HG02623 (cell line): ENCODE measurements at regions not wholly inside any gene's neighbourhood (a gene's known extent, or its start where the extent isn't known, plus 50 kb on each side); places are given as distances from the start of the nearest gene placed in this dataset.
A peak's percentile ranks its signal among the peaks of the same experiment; 100 is the strongest.

ENCODE experiments used
- ATAC-seq: cut with Tn5 transposase; IDR thresholded peaks from one replicate; pipeline ENCODE4 v1.9.1; 2021; ENCODE audit warnings: moderate library complexity; ENCODE audit not compliant: unreplicated experiment

DNA sequence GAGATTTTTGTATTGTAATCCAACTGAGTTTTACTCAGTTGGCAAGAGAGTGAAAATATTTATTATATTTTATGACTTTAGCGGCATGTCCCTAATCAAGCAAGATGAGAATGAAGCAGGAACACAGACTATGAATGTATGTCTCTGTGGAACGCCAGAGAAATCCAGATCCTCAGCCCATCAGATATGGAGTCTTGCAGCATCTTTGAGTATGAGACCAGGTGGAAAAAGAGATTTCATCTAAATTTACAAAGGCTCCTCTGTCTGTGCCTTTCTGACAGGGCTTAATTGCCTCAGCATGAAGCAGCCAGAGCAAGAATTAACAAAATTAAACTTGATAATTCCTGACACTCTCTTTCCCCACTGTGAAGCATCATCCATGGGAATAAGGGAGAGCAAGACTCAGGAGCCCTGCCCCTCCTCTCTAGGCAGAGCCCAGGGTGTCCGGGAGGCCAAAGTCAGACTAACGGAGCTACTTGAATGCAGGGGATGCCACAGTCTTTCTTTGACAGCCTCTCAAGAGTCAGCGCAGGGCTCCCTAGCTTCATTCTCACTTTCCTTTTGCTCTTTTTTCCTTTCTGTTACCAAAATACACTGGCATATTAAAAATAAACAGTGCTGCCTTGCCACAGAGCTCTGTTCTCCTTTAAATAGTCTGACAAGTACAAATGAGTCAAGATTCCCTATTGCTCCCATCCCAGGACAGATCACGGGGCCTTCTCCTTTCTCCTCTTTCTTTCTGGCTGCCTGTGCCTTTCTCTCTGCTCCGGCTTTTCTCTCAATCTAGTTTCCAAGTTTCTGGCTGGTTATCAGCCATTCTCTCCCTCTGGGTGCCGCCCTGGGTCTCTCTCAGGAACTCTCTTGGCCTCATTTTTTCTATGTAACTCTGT is 132.2 kb upstream of the INHBA start:
- no peak for ATAC-seq

GRCh38 chr7:41832941-41833340 is 130.1 kb upstream of the INHBA start:
- ATAC-seq, result no peak

- ATAC-seq, result no peak
These were observed 127.4 kb upstream of the INHBA start for GRCh38 chr7:41830271-41830670.

DNA sequence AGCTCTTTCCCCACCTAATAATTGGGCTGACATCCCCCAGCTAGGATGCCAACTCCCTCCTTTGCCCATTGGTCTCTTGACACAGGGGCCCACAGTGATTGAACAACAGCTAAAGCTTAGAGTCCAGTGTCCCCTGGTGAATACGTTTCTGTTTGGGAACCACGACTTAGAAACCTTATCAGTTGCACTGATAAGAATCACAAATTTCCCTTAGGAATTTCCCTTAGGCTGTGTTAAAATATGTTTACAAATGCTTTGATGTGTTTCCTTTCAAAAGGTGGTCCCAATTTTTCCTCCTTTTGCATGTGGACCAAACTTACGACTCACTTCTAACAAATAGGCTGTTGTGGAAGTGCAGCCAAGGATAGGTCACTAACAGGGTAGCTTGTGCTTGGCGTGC is 126.0 kb upstream of the INHBA start:
- no peak for ATAC-seq

DNA sequence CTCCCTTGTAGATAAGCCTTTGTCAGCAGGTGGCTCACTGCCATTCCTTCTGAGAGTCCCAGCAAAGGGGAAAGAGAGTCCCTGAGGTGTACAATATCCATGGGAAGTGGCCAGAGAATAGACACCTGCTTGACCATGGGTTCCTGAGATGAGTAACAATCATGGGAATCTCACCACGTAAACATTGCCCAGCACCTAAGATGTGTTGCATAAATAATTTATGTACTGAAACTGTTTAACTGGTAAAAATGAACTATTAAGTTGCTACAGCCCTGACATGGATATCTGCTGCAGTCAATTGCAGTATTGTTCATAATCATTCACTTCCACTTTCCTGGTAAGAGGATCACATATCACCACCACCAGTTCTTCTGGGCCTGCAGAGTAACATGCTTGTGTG is 123.8 kb upstream of the INHBA start:
- ATAC-seq, result no peak

DNA sequence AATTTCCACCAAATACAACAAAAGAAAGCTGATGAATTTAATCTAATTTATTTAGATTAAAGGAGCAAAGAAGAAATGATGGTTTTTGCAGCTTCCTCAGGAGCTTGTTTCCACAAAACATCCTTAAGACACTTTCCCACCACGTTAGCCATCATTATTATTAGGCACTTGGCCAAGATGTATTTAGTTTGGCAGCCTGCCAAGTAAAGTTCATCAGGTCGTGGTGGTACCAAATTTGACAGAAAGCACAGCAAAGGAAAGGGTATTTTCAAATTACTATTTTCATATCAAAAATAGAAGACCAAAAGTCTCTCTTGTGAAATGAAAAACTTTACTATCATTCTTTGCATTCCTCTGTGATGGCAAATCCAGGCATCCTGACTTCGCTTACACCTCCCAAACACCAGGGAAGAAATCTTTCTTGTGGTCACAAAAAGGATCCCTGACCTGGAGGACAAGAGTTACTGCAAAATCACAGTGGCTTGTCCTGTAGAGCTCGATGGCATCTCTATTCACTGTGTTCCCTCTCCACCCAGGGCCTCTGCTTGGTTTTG is 123.1 kb upstream of the INHBA start:
- ATAC-seq, result no peak

GRCh38 chr7:41824284-41824683 is 121.4 kb upstream of the INHBA start:
- ATAC-seq, result no peak

DNA sequence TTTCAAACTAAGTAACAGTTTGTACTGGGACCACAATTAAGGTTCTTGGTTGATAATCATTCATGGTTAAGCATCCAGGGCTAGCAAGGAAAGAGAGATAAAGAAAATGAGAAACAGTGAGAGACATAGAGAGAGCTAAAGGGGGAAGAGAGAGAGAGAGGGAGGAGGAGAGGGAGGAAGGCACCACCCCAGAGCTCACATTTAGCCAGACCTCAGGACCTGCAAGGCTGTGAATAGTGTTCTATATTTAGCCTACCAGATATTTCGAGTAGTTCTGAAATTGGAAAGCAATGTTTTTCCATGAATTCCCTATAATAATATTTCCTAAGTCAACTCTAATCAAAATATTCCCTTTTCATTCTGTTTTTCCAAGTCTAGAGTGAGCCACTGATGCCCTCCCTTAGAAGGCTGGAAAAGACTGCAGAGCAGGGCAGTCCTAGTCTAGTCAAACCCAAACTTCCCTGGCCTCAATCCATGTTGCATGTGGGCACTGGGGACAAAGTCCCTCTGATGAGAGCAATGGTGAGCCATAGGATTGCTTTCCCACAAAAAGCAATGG is 119.4 kb upstream of the INHBA start:
- no peak for ATAC-seq

DNA sequence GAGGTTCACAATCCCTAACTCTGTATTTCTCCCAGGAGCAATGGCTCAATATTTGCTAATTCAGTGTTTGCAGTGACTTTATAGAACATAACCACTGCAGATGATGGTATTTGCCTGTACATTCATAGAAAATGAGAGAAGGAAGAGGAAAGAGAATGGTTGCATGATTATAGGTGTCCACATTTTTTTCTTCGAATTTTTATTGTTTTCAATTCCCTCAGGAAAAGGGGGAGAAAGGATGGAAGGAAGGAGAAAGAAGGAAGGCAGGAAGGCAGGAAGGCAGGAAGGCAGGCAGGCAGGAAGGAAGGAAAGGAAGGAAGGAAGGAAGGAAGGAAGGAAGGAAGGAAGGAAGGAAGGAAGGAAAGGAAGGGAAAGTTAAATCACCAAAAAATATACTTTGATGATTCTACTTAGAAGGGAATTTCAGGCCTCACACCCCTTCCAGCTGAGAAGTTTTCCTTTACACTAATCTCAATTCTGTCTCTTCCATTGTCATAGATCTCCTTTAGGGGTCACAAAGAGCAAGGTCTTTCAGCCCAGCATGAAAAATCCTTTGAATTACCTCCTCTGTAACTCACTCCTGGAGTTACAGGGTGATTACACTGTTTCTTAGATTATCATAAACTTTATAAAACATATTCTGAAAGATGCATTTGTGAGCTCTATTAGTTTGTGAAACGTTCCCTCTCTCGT is 118.8 kb upstream of the INHBA start:
- no peak for ATAC-seq

- no peak for ATAC-seq
These were observed 117.3 kb upstream of the INHBA start for GRCh38 chr7:41820111-41820671.

GRCh38 chr7:41819645-41820044 is 116.8 kb upstream of the INHBA start:
- no peak for ATAC-seq

DNA sequence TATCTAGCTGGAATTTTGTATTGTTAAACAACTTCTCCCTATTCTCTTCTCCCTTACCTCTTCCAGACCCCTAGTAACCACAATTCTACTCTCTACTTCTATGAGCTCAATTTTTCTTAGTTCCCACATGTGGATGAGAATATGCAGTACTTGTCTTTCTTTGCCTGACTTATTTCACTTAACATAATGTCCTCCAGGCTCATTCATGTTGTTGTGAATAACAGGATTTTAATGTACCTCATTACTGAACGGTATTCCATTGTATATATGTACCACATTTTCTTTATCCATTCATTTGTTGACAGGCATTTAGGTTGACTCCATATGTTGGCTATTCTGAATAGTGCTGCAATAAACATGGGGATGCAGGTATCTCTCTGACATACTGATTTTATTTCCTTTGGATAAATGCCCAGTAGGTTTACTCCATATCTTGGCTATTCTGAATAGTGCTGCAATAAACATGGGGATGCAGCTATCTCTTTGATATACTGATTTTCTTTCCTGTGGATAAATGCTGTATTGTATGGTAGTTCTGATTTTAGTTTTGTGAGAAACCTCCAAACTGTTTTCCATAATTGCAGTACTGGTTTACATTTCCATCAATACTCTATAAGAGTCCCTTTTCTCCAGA is 116.0 kb upstream of the INHBA start:
- ATAC-seq, result no peak

- no peak for ATAC-seq
These were observed 114.5 kb upstream of the INHBA start for GRCh38 chr7:41817386-41817785.

DNA sequence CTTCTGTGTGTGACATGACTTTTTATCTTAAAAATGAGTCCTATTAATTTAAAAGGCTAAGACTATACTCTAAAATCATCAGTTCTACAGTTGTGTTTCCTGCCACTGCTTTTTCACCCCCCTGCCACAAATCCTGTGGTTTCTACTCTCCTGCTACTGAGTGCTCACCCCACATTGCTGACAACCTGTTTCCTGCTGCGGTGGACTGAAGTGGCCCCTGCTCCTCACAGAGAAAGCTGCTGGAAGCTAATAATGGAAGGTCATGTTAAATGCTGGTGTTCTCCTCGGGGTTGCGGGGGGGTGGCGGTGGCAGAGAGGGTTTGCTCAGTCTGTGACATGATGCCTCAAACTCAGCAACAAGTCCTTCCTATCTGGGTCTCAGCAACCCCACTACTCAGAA is 113.2 kb upstream of the INHBA start:
- no peak for ATAC-seq

DNA sequence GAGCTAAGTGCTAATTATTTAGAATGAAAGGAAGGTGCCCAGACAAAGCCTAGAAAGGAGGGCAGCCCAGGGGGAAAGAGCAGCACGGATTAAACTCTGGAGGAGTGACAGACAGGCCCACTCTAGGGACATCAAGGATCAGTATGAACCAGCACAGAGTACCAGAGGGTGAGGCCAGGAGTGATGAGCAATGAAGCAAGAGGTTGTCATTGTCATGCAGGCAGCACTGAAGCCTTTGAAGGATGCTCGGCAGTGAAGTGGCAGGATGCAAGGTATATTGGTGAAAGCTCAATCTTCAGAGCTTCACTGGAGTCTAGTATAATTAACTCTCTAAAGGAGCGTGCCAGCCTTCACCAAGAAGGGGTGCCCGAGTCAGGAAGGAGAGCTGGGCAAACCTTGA is 112.0 kb upstream of the INHBA start:
- ATAC-seq, result no peak

DNA sequence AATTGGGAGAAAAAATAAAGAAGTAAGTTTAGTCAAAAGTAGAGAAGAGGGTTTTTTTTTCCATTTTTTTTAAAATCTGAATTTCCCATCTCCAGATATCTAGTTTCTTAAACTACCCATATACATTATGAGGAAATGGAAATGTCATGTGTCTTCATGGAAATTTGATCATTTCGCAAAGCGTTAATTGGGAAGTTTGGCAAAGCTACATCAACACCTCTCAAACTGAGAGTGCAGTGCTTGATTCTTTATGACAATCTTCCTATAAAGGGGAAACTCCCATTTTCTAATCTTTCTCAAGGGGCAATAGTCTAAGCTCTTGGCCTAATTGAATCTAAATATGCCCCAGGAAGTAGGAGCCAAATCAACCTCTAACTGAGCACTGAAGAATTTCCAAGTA is 110.4 kb upstream of the INHBA start:
- no peak for ATAC-seq

- no peak for ATAC-seq
These were observed 109.1 kb upstream of the INHBA start for GRCh38 chr7:41811941-41812340.

- ATAC-seq, result peak; percentile 95
These were observed 107.2 kb upstream of the INHBA start for GRCh38 chr7:41809940-41810576.

GRCh38 chr7:41809529-41809939 is 106.6 kb upstream of the INHBA start:
- no peak for ATAC-seq

GRCh38 chr7:41809116-41809515 is 106.2 kb upstream of the INHBA start:
- ATAC-seq, result no peak
